Urothelium cell line (cell line): ENCODE measurements at regions not wholly inside any gene's neighbourhood (a gene's known extent, or its start where the extent isn't known, plus 50 kb on each side); places are given as distances from the start of the nearest gene placed in this dataset.
"Not testable (repeated sequence)": the region's sequence is repeated elsewhere in the genome, so short reads cannot be mapped to it uniquely, and the experiment has no call there.

Source experiments
- DNase-seq: peaks from one replicate; pipeline ENCODE4 v3.0.0; 2011; ENCODE audit warnings: low spot score, mixed read lengths
- FAIRE-seq: peaks from 2 replicates; lab custom pipeline; 2011; peaks lifted over from hg19 to GRCh38; lab: Jason Lieb, UNC

- FAIRE-seq (peak; percentile 65), DNase-seq (peak; percentile 81)
Measured at GRCh38 chr7:53596230-53596629, 560.8 kb downstream of the POM121L12 start.

GRCh38 chr7:53600296-53600695, 564.9 kb downstream of the POM121L12 start:
- no peak for DNase-seq
- no peak for FAIRE-seq

DNA sequence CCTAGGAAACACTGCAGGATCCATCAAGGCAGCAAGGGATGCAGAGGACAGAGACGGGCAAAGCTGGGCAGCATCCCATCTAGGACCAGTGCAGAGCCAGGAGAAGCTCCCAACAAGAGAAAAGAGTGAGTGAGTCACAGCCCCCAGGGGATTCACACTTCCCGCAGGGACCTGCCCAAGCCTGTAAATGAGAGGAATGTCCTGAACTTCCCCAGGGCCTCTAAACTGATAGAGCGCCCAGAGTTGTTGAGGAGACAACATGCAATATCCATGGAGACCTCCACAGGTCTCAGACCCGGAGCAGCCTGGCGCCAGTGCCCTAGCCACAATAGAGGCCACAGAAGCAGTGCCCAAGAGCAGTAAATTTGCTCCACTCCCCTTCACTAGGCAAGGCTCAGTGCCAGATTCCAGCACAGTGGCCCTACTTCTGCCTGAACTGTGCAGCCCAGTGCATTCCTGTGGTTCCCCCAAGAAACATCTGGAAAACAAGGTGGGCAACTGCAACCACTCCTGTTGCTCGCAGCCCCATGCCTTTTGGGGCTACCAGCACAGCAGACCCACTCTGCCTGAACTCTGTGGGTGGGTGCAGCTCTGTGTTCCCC, 567.5 kb downstream of the POM121L12 start:
- DNase-seq (peak; percentile 72), FAIRE-seq (no peak)

GRCh38 chr7:53603461-53603860, 568.0 kb downstream of the POM121L12 start:
- FAIRE-seq = no peak
- DNase-seq = peak; percentile 18

DNA sequence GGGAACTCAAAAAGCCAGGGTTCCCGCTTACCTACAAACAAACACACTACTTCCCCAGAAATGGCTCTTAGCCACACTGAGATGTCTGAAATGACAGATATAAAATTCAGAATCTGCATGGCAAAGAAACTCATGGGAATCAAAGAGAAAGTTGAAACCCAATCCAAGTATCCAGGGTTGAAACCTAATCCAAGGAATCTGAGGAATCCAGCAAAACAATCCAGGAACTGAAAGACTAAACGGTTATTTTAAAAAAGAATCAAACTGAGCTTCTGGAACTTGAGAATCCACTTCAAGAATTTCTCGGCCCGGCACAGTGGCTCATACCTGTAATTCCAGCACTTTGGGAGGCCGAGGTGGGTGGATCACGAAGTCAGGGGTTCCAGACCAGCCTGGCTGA, 568.8 kb downstream of the POM121L12 start:
- no peak for DNase-seq
- no peak for FAIRE-seq

DNA sequence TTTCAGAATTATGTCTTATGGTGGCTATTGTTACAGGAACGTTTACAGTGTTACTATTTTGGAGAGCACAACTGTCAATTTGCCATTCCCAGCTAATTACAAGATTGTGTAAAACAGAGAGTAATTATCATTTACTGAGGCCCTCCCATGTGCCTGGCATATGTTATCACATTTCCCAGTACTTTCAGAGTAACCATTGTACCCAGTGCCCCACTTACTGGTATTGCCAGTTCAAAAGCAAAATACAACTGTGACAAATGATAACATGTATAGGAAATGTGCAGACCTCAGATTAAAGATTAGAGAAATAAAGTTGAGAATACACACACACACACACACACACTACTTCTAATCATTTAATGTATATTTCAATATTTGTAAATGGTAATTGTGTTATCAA, 572.5 kb downstream of the POM121L12 start:
- DNase-seq (no peak), FAIRE-seq (no peak)

GRCh38 chr7:53609185-53609584, 573.8 kb downstream of the POM121L12 start:
- FAIRE-seq (no peak), DNase-seq (no peak)

GRCh38 chr7:53611043-53611442, 575.6 kb downstream of the POM121L12 start:
- FAIRE-seq = peak; percentile 20
- DNase-seq = no peak

DNA sequence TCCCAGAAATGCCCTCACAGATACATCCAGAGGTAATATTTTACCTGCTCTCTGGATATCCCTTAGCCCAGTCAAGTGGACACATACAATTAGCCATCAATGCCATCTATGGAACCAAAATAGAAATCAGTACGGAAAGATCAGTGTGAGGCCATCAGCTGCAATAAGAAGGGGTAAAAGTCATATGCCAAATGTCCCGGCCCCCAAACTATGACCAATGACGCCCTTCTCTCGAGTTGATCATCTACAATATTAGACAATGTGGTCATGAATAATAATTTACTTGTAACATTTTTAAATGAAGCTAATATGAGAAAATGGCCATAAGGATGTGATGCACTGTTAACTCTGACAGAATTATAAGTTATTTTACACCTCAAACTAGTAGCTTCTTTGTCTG, 588.9 kb downstream of the POM121L12 start:
- FAIRE-seq (no peak), DNase-seq (no peak)

- DNase-seq (no peak), FAIRE-seq (no peak)
Measured at GRCh38 chr7:53628775-53629174, 593.3 kb downstream of the POM121L12 start.

GRCh38 chr7:53635251-53635650, 599.8 kb downstream of the POM121L12 start:
- not testable (repeated sequence) for FAIRE-seq

GRCh38 chr7:53638517-53638916, 603.1 kb downstream of the POM121L12 start:
- FAIRE-seq (no peak), DNase-seq (no peak)

More at GRCh38 chr7:53635251-53635650, 599.8 kb downstream of the POM121L12 start:
- DNase-seq = not testable (repeated sequence)

DNA sequence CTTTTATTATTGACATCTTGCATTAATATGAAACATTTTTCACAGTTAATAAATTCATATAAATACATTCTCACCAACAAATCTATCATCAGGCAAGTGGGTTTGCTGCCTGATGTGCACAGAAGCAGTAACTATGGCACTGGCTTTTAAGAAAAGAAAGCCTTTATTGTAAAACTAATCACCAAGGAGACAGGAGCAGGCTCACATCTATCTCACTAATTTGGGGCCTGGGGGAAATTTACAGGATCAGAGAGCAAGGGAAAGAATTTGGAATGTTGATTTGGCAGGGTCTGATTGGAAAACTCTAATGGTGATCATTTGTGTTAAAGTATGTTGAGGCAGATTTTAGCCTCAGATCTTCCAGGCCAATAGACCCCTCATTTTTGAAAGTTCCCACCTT, 605.7 kb downstream of the POM121L12 start:
- DNase-seq = no peak
- FAIRE-seq = no peak

GRCh38 chr7:53642361-53642760, 606.9 kb downstream of the POM121L12 start:
- no peak for FAIRE-seq

DNA sequence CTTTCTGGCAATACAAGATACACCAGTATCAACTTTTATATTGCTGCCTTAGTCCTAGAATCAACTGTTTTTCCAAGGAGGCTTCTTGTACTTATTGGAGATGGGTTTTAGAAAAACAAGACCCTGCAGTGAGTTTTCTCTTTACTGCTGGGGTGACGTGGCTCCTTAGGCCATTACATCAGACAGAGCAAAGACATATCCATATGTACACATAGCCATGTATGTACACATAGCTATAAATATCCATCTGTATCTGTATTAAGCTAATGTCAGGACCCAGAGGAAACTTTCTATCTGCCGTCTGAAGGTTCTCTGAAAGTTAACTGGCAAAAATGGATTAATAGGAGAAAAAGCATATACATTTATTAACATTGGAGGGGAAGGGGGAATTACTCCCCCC, 607.4 kb downstream of the POM121L12 start:
- FAIRE-seq = peak; percentile 69
- no peak for DNase-seq

More at GRCh38 chr7:53642361-53642760, 606.9 kb downstream of the POM121L12 start:
- no peak for DNase-seq

DNA sequence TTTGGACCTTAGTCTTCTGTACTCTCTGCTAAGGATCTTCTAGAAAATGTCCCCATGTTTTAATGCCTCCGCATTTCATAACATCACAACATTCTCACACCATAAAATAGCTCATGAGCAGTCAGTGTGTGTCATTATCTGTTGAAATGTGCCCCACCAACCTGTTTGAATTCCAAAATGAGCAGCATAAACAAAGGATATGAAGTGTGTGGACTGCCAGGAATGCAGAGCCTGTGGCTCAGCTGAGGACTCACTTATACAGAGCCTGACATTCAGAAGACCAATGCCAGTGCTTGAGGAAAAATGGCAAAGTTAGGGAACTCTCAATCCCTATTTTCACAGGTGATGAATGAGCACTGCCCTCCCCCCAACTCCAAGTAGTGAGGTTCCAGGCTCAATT, 621.4 kb downstream of the POM121L12 start:
- no peak for DNase-seq
- no peak for FAIRE-seq

GRCh38 chr7:53657586-53657985, 622.2 kb downstream of the POM121L12 start:
- FAIRE-seq (no peak), DNase-seq (no peak)

GRCh38 chr7:53658951-53659350, 623.5 kb downstream of the POM121L12 start:
- no peak for FAIRE-seq

DNA sequence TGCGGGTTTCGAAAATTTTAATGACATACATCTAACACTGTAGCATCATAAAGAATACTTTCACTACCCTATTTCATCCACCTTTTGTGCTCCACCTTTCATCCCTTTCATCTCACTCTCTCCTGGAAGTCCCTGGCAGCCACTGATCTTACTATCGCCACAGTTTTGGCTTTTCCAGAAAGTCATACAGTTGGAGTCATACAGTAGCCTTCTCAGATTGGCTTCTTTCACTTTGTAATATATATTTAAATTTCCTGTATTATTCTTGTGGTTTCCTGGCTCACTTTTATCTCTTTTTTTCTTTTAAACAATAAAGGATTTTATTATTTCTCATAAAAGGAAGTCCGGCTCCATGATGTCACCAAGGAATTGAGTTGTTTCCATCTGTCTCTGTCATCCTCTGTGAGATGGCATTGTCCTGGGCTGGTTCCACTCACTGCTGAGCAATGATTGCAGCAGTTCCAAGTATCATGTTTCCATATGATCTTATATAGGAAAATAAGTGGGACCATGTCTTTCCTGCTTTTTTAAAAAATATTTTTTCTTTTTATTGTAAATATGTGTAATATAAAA, 626.3 kb downstream of the POM121L12 start:
- no peak for DNase-seq
- FAIRE-seq = no peak

More at GRCh38 chr7:53658951-53659350, 623.5 kb downstream of the POM121L12 start:
- no peak for DNase-seq

- no peak for DNase-seq
- FAIRE-seq = no peak
Measured at GRCh38 chr7:53672681-53673080, 637.2 kb downstream of the POM121L12 start.

DNA sequence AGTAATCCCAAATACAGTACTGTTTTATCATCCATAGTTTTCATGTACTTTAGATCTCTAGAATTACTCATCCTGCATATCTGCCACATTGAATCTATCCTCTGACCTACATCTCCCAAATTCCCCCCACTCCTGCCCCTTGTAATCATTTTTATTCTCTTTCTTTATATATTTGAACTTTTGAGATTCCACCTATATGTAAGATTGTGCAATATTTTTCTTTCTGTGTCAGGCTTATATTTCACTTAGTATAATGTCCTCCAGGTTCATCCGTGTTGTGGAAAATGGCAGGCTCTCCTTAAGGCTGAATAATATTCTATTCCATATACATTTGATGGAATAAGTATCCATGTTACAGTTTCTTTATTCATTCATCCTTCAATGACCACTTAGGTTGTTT, 640.4 kb downstream of the POM121L12 start:
- no peak for DNase-seq
- FAIRE-seq = no peak

GRCh38 chr7:53684693-53685092, 649.3 kb downstream of the POM121L12 start:
- FAIRE-seq (peak; percentile 55), DNase-seq (no peak)

DNA sequence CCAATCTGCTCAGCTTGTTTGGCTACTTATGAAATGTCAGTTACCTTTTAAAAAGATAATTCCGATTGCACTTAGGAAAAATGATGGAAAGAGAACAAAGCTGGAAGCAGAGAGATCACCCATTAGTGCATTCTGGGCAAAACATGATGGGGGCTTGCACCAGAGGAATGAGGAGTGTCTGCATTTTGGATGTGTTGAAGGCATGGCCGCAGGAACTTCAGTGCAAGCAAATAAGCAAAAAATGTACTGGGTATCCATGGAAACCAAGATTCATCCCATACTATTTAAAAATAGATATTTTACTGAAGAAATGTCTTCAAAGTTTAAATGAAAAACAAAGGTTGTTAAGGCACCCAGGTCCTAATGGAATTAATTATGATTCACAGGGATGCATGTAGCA, 655.0 kb downstream of the POM121L12 start:
- FAIRE-seq = no peak
- DNase-seq = no peak
